Occipital lobe (tissue), 1 donor: ENCODE measurements at regions not wholly inside any gene's neighbourhood (a gene's known extent, or its start where the extent isn't known, plus 50 kb on each side); places are given as distances from the start of the nearest gene placed in this dataset.

Experiments
- DNase-seq: peaks from one replicate; lab custom pipeline; 2025; lab: John Stamatoyannopoulos, UW

GRCh38 chr13:21817878-21818277 is 147.0 kb downstream of the FGF9 start:
- DNase-seq = no peak

GRCh38 chr13:21822029-21822428 is 151.2 kb downstream of the FGF9 start:
- no peak for DNase-seq

- no peak for DNase-seq
These were observed 152.5 kb downstream of the FGF9 start for GRCh38 chr13:21823416-21823815.

- no peak for DNase-seq
These were observed 153.1 kb downstream of the FGF9 start for GRCh38 chr13:21823949-21824348.

GRCh38 chr13:21825186-21825585 is 154.3 kb downstream of the FGF9 start:
- DNase-seq = no peak

- no peak for DNase-seq
These were observed 154.9 kb downstream of the FGF9 start for GRCh38 chr13:21825801-21826200.

GRCh38 chr13:21826214-21827015 is 155.5 kb downstream of the FGF9 start:
- no peak for DNase-seq

- DNase-seq = no peak
These were observed 160.9 kb downstream of the FGF9 start for GRCh38 chr13:21831654-21832324.

GRCh38 chr13:21833921-21834320 is 163.0 kb downstream of the FGF9 start:
- no peak for DNase-seq

- no peak for DNase-seq
These were observed 163.6 kb downstream of the FGF9 start for GRCh38 chr13:21834521-21834920.

- no peak for DNase-seq
These were observed 166.4 kb downstream of the FGF9 start for GRCh38 chr13:21837288-21837687.

GRCh38 chr13:21837841-21838551 is 167.1 kb downstream of the FGF9 start:
- no peak for DNase-seq

- DNase-seq = no peak
These were observed 175.7 kb downstream of the FGF9 start for GRCh38 chr13:21846605-21847004.

GRCh38 chr13:21849323-21849722 is 178.4 kb downstream of the FGF9 start:
- no peak for DNase-seq

GRCh38 chr13:21850013-21851006 is 179.4 kb downstream of the FGF9 start:
- no peak for DNase-seq

- no peak for DNase-seq
These were observed 181.2 kb downstream of the FGF9 start for GRCh38 chr13:21852043-21852442.

GRCh38 chr13:21853779-21854178 is 182.9 kb downstream of the FGF9 start:
- no peak for DNase-seq

- no peak for DNase-seq
These were observed 197.9 kb downstream of the FGF9 start for GRCh38 chr13:21868823-21869222.

- no peak for DNase-seq
These were observed 200.5 kb downstream of the FGF9 start for GRCh38 chr13:21871382-21871781.

- no peak for DNase-seq
These were observed 201.0 kb downstream of the FGF9 start for GRCh38 chr13:21871919-21872318.

- no peak for DNase-seq
These were observed 201.9 kb downstream of the FGF9 start for GRCh38 chr13:21872795-21873194.
